HTR-8/SVneo (cell line): ENCODE measurements at regions not wholly inside any gene's neighbourhood (a gene's known extent, or its start where the extent isn't known, plus 50 kb on each side); places are given as distances from the start of the nearest gene placed in this dataset.
"Not testable (repeated sequence)": the region's sequence is repeated elsewhere in the genome, so short reads cannot be mapped to it uniquely, and the experiment has no call there.

Experiments
- DNase-seq: peaks from one replicate; pipeline ENCODE4 v3.0.0; 2011; ENCODE audit warnings: low spot score, mixed read lengths; ENCODE audit not compliant: insufficient read length
- FAIRE-seq: peaks from 2 replicates; lab custom pipeline; 2011; peaks lifted over from hg19 to GRCh38; lab: Jason Lieb, UNC

DNA sequence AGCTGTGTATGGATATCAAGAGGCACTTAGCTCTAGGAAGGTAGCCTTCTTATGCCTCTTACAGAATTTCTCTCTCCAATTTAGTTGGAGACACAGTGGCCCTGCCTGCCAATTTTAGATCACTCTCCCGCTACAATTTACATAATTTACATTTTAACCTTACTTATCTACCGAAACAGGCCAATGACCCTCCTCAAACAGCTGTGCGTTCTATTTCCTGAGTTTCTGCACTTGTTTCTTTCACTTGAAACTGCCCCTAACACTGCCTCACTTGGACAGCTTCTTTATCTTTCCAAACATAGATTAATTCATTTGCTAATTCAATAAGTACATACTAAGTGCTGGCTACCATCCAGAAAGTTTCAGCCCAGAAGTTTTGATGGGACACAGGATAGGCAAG is 52.9 kb upstream of the HDDC2 start:
- no peak for FAIRE-seq
- no peak for DNase-seq

GRCh38 chr6:125356884-125357283 is 55.1 kb upstream of the HDDC2 start:
- DNase-seq (no peak), FAIRE-seq (no peak)

GRCh38 chr6:125357515-125358256 is 55.9 kb upstream of the HDDC2 start:
- FAIRE-seq (no peak), DNase-seq (no peak)

DNA sequence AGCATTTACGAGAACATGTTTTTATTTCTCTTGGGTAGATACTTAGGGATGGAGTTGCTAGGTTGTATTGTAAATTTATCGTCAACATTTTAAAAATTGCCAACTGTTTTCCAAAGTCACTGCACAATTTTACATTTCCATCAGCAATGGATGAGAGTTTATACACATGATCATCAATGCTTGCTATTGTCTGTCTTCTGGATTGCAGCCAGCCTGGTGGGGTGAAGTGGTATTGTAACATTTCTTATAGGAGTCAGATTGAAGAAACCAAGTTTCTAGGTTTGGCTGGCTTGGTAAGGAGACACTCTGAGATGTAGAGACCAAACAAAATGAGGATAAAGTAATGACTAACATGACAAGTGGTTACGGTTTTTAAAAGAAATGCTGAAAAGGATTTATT is 57.1 kb upstream of the HDDC2 start:
- DNase-seq = no peak
- FAIRE-seq = no peak

DNA sequence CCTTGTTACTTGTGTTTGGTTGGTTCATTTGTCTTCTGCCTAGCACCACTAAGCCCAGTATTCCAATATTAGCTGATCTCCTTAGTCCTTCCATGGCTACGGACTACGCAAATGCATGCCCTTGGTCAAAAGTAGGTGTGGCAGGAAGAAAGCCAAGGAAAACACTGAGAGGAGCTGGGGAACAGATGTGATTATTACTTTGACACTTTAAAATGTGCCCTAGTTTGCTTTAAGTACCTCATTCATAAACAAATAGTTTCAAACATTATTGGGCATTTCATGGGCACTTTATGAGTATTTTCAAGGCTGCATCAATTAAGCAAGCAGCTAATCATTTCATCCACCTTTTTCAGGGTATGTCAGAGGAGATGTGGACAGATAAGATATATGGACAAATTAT is 60.1 kb upstream of the HDDC2 start:
- DNase-seq = no peak

DNA sequence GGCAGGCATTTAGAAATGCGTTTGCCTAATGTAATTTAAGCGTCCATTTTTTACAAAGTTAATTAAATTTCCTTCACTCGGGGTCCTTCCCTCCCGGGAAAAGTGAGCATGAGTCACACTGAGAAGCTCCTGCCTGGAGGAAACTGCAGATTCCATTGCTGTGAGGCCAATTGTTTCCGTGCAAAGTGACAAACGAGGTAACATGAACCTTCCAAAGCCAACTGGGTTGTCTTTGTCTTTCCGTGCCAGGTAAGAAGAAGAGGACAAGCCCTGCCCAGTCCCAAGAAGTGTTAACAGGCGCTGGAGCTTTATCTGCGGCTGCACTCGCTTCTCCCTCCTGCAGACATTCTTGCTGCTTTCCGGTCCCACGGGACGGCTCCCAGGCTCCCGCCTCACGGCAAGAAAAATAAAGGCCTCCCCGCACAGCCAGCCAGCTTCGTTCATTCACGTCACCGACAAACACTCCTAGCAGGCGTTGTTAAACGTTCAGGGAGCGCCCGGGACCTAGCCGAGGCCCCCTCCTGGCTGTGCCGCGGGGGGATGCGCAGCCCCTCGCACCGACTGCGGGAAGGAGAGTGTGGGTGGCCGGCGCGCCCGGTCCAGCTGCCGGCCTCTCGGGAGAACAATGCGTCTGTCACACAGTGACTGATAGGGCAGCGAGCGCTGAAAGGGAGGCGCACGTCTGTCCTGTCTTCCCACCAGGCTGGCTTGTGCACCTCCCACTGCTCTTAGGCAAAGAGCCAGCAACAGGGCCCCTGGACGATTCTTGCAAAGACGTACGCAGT is 61.5 kb upstream of the HDDC2 start:
- DNase-seq (peak; percentile 32), FAIRE-seq (no peak)

More for the DNA sequence above, 60.1 kb upstream of the HDDC2 start:
- no peak for FAIRE-seq

DNA sequence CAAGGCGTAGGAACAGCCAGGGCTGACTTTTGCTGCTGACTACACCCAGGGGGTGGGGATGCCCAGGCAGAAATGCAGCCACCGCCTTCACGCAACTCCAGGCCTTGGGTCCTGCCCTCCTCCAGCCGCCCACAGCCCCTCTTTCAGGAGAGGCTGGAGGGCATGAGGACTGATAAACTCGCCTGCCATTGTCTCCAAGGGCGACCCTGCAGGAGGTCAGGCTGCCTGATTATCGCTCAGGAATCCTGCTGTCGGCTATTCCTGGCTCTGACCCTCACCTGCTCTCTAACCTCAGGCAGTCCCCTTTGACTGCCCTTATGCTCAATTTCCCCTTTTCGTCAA is 62.0 kb upstream of the HDDC2 start:
- DNase-seq = no peak
- FAIRE-seq = no peak

DNA sequence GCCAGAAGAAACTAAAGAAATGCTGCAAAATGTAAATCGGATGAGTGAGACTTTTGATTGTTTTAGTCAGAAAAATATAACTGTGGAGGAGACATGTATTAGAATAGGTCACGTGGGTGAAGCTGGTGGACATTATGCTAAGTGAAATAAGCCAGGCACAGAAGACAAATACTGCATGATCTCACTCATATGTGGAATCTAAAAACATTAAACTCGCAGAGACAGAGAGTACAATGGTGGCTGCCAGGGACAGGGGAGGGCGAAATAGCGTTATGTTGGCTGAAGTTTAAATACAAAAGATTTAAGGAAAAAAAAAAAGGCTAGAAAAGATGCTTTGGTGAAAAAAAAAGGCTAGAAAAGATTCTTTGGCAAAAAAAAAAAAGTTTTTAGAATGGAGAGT is 63.5 kb upstream of the HDDC2 start:
- FAIRE-seq (no peak), DNase-seq (no peak)

GRCh38 chr6:125367036-125367782 is 65.4 kb upstream of the HDDC2 start:
- FAIRE-seq (no peak), DNase-seq (no peak)

- FAIRE-seq = no peak
Measured at GRCh38 chr6:125370343-125370742, 68.6 kb upstream of the HDDC2 start.

DNA sequence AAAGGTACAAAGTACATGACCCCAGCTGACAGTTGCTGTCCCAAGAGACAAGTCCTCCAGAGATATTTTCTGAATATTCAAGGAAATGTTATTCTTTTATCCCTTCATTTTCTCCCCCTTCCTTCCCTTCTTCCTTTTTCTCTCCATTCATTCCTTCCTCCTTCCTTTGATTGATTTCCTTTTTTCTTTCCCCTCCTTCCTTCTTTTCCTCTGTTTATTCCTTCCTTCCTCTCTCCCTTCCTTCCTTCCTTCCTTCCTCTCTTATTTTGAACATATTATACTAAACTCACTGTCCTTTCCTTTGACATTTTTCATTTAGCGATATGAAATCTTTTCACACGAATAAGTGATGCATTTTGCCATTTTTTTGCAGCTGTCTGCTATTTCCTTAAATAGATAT is 73.2 kb upstream of the HDDC2 start:
- DNase-seq (no peak), FAIRE-seq (no peak)

More at GRCh38 chr6:125370343-125370742, 68.6 kb upstream of the HDDC2 start:
- DNase-seq = no peak

- DNase-seq = no peak
- no peak for FAIRE-seq
Measured at GRCh38 chr6:125375821-125376220, 74.1 kb upstream of the HDDC2 start.

DNA sequence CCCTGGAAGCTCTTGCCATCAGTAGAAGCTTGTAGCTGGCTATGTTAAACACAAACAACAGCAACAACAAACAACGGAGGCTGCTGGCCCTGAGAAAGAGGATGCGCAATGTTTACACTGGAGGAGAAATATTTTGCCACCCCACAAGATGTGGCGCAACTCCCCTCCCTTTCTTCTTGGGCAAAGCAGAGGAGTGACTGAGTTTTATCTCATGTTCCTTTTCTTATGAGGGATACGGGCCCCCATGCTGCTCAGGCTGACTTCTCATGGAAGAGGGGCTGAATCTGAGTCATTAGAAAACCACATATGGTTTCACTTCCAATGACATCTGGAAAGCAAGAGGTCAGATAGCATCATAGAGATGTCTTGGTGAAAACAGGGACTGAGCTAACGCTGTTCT is 75.9 kb upstream of the HDDC2 start:
- no peak for FAIRE-seq
- no peak for DNase-seq

GRCh38 chr6:125379174-125379573 is 77.4 kb upstream of the HDDC2 start:
- DNase-seq = no peak
- FAIRE-seq = no peak

GRCh38 chr6:125380474-125380873 is 78.7 kb upstream of the HDDC2 start:
- FAIRE-seq (no peak), DNase-seq (no peak)

GRCh38 chr6:125386337-125386736 is 84.6 kb upstream of the HDDC2 start:
- not testable (repeated sequence) for FAIRE-seq, DNase-seq

- no peak for DNase-seq
- FAIRE-seq = no peak
Measured at GRCh38 chr6:125392682-125393081, 90.9 kb upstream of the HDDC2 start.

- FAIRE-seq = no peak
- no peak for DNase-seq
Measured at GRCh38 chr6:125393449-125393858, 91.7 kb upstream of the HDDC2 start.

DNA sequence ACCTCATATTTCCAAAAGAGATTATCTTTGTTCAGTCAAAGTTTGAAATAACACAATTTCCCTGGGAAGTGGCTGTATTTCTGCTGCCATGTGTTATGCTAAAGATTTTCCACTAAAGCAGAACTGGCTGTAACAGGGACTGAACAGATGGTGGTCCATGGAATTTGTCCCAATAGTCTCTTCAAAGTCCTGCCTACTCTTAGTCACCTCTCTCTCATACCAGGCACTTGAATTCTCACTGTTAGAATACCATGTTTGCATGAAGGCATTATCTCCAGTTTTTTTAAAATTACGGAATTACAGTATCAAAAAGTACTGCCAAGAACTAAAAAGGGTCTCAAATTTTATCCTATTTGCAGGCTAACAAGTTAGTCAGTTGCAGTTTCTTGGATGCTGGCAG is 105.0 kb upstream of the HDDC2 start:
- FAIRE-seq (no peak), DNase-seq (no peak)

GRCh38 chr6:125414507-125414906 is 112.7 kb upstream of the HDDC2 start:
- no peak for FAIRE-seq
- no peak for DNase-seq

DNA sequence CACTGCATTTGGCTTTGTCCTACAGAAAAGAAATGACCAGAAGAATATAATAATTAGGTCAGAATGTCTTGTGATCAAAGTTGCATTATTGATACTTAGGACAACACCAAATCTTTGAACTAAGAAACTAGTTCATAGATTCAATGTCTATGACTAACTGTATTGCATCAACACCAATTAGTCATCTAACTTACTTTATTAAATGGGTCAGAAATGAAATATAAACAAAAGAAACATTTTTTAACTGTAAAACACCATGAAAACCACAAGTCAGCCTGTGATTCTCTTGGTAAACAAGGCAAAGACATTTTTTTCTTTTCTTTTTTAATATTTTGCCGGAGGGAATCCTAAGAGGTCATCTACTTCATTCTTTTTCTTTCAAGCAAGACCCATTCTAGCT is 114.1 kb upstream of the HDDC2 start:
- DNase-seq (no peak), FAIRE-seq (no peak)
